Duodenal mucosa (tissue), 2 donors: ENCODE measurements at regions not wholly inside any gene's neighbourhood (a gene's known extent, or its start where the extent isn't known, plus 50 kb on each side); places are given as distances from the start of the nearest gene placed in this dataset.

Experiments
- H3K27ac ChIP-seq: one replicate; pipeline ENCODE4 v1.7.0; 2013; ENCODE audit warnings: low read depth, low read length
- H3K27me3 ChIP-seq, 2 donors: one replicate each; pipeline ENCODE4 v1.7.0; 2013; ENCODE audit warnings: low read length in 2 of 2, control low read depth in 1 of 2; ENCODE audit not compliant: insufficient read depth in 2 of 2, control insufficient read depth in 1 of 2
- H3K36me3 ChIP-seq, 2 donors: one replicate each; pipeline ENCODE4 v1.7.0; 2013; ENCODE audit warnings: low read length in 2 of 2, control low read depth in 1 of 2; ENCODE audit not compliant: insufficient read depth in 2 of 2, control insufficient read depth in 1 of 2
- H3K4me1 ChIP-seq, 2 donors: one replicate each; pipeline ENCODE4 v1.7.0; 2013; ENCODE audit warnings: low read length in 2 of 2, control low read depth in 1 of 2; ENCODE audit not compliant: insufficient read depth in 2 of 2, control insufficient read depth in 1 of 2
- H3K4me3 ChIP-seq, 2 donors: one replicate each; pipeline ENCODE4 v1.7.0; 2013; ENCODE audit warnings: low read length in 2 of 2, low read depth in 1 of 2
- H3K9ac ChIP-seq, 2 donors: one replicate each; pipeline ENCODE4 v1.7.0; 2013; ENCODE audit warnings: low read length in 2 of 2, low read depth in 1 of 2
- H3K9me3 ChIP-seq, 2 donors: one replicate each; pipeline ENCODE4 v1.7.0; 2013; ENCODE audit warnings: low read length in 2 of 2, control low read depth in 1 of 2; ENCODE audit not compliant: control insufficient read depth in 1 of 2

DNA sequence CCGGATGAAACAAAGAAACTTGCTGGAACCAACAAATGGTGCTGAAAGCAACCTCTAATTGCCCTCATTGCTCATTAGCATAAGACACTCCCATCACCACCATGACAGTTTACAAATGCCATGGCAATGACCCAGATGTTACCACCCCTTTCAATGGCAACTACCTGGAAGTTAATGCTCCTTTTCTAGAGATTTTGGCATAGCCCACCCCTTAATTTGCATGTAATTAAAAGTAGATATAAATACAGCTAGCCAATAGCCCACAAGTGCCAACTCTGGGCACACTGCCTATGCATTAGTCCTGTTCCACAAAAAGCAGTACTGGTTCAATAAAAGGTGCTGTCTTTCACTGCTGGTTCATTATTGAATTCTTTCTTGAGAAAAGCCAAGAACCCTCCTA is 410.3 kb upstream of the PPP1R2C start:
- no peaks in the 10 kb centered on the region for H3K9me3 ChIP-seq
- H3K9ac ChIP-seq = no peak overlapping the region
- H3K4me3 ChIP-seq = no peak overlapping the region
- H3K27me3 ChIP-seq = no peaks in the 10 kb centered on the region
- no peaks in the 10 kb centered on the region for H3K4me1 ChIP-seq
- H3K36me3 ChIP-seq = no peaks in the 10 kb centered on the region
- H3K27ac ChIP-seq = no peak overlapping the region

GRCh38 chrX:43211570-43211969 is 433.6 kb upstream of the PPP1R2C start:
- Histone ChIP-seq H3K9me3 (no peaks in the 10 kb centered on the region), H3K36me3 (no peaks in the 10 kb centered on the region), H3K9ac (no peak overlapping the region), H3K4me3 (no peak overlapping the region), H3K27me3 (no peaks in the 10 kb centered on the region), H3K27ac (no peak overlapping the region), H3K4me1 (no peaks in the 10 kb centered on the region)

DNA sequence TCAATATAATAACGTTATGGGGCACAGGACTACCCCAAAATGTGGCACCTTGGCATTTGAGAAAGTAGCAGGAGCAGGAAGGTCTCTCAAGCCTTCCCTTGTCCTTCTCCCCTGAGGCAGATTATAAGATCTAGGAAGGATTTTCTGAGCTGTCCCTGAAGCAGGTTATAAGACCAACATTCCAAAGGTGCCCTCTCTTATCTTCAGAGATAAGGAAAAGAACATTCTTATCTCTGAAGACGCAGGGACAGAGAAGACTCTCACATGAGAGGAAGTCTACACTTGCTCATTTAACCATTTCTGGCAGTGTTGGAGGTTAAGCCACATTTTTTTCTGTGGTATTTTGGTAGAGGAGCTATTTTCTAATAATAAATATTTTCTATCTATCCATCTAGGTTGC is 437.9 kb upstream of the MAOA start:
- no peaks in the 10 kb centered on the region for H3K36me3 ChIP-seq
- H3K27ac ChIP-seq = no peak overlapping the region
- no peaks in the 10 kb centered on the region for H3K4me1 ChIP-seq
- no peak overlapping the region for H3K9ac ChIP-seq
- H3K27me3 ChIP-seq = no peaks in the 10 kb centered on the region
- no peaks in the 10 kb centered on the region for H3K9me3 ChIP-seq
- H3K4me3 ChIP-seq = no peak overlapping the region

DNA sequence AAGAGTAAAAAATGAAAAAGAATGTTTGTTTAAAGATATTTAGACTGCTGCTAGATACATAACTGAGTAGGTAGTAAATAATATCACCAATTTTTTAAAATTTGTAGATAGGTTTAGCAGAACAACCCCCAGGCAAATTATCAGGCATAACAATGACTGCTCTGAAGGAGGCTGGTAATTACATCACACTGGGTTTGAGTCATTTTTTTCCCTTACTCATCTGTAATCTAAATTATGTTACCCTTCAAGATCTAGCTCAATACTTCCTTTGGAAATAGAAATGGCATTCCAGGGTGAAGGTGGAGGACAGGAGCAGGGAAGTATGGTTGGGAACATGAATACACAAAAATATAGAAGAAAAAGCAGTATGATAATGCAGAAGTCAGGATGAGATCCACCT is 431.6 kb upstream of the MAOA start:
- H3K9ac ChIP-seq = no peak overlapping the region
- no peak overlapping the region for H3K4me3 ChIP-seq
- no peaks in the 10 kb centered on the region for H3K9me3 ChIP-seq
- no peaks in the 10 kb centered on the region for H3K36me3 ChIP-seq
- H3K4me1 ChIP-seq = peaks cover 0 to 5% of the 10 kb centered on the region in 2 donors
- no peaks in the 10 kb centered on the region for H3K27me3 ChIP-seq
- no peak overlapping the region for H3K27ac ChIP-seq

GRCh38 chrX:43225626-43226328 is 430.3 kb upstream of the MAOA start:
- no peaks in the 10 kb centered on the region for H3K36me3 ChIP-seq
- H3K27me3 ChIP-seq = no peaks in the 10 kb centered on the region
- H3K9ac ChIP-seq = no peak overlapping the region
- H3K9me3 ChIP-seq = no peaks in the 10 kb centered on the region
- no peak overlapping the region for H3K4me3 ChIP-seq
- H3K27ac ChIP-seq = no peak overlapping the region
- peaks cover 0 to 5% of the 10 kb centered on the region in 2 donors for H3K4me1 ChIP-seq

- H3K27ac ChIP-seq = no peak overlapping the region
- H3K4me1 ChIP-seq = no peaks in the 10 kb centered on the region
- H3K9me3 ChIP-seq = no peaks in the 10 kb centered on the region
- H3K9ac ChIP-seq = no peak overlapping the region
- H3K36me3 ChIP-seq = no peaks in the 10 kb centered on the region
- H3K4me3 ChIP-seq = no peak overlapping the region
- no peaks in the 10 kb centered on the region for H3K27me3 ChIP-seq
Observed at GRCh38 chrX:43238461-43238945, 417.6 kb upstream of the MAOA start.

GRCh38 chrX:43239356-43239755 is 416.7 kb upstream of the MAOA start:
- H3K27me3 ChIP-seq = no peaks in the 10 kb centered on the region
- no peaks in the 10 kb centered on the region for H3K36me3 ChIP-seq
- no peak overlapping the region for H3K9ac ChIP-seq
- H3K4me3 ChIP-seq = no peak overlapping the region
- H3K27ac ChIP-seq = no peak overlapping the region
- H3K4me1 ChIP-seq = no peaks in the 10 kb centered on the region
- no peaks in the 10 kb centered on the region for H3K9me3 ChIP-seq

GRCh38 chrX:43255596-43255995 is 400.5 kb upstream of the MAOA start:
- Histone ChIP-seq H3K27ac (no peak overlapping the region), H3K36me3 (no peaks in the 10 kb centered on the region), H3K27me3 (no peaks in the 10 kb centered on the region), H3K9ac (no peak overlapping the region), H3K4me1 (no peaks in the 10 kb centered on the region), H3K9me3 (no peaks in the 10 kb centered on the region), H3K4me3 (no peak overlapping the region)

DNA sequence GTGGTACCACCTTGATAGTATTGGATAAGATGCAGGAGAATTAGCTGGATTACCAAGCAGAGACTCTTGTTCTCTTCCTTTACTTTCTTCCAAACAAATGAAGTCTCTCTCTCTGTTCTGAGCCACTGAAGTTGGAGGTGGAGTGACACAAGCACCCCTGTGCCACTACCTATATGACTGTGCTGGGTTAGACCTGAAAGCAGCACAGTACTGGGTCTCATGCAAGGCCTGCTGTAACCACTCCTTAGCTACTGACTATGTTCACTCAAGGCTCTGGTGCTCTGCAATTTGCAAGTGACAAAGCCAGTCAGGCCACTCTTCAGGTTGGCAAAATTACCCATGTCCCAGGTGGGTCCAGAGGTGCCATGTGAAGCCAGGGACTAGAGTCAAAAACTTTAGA is 389.6 kb upstream of the MAOA start:
- Histone ChIP-seq H3K27me3 (no peaks in the 10 kb centered on the region), H3K36me3 (no peaks in the 10 kb centered on the region), H3K27ac (no peak overlapping the region), H3K9me3 (no peaks in the 10 kb centered on the region), H3K9ac (no peak overlapping the region), H3K4me1 (no peaks in the 10 kb centered on the region), H3K4me3 (no peak overlapping the region)

- no peak overlapping the region for H3K4me3 ChIP-seq
- no peaks in the 10 kb centered on the region for H3K9me3 ChIP-seq
- no peaks in the 10 kb centered on the region for H3K4me1 ChIP-seq
- H3K9ac ChIP-seq = no peak overlapping the region
- H3K27ac ChIP-seq = no peak overlapping the region
- H3K27me3 ChIP-seq = no peaks in the 10 kb centered on the region
- H3K36me3 ChIP-seq = no peaks in the 10 kb centered on the region
Observed at GRCh38 chrX:43267652-43268051, 388.4 kb upstream of the MAOA start.
